Activated CD4-positive, alpha-beta T cell treated with anti-CD3 and anti-CD28 coated beads, Interleukin-2, amount 10 ng/mL, durations not matched to agents 24 days and 14 days (primary cell): ENCODE measurements at regions not wholly inside any gene's neighbourhood (a gene's known extent, or its start where the extent isn't known, plus 50 kb on each side); places are given as distances from the start of the nearest gene placed in this dataset.

Experiments
- DNase-seq: peaks from one replicate; pipeline ENCODE4 v3.0.0; 2022
- H3K27ac Mint-ChIP-seq: one replicate; pipeline ENCODE4 v1.8.0; 2022; ENCODE audit warnings: mild to moderate bottlenecking, mixed read lengths
- H3K27me3 Mint-ChIP-seq: one replicate; pipeline ENCODE4 v1.8.0; 2022; ENCODE audit warnings: mixed read lengths
- H3K36me3 Mint-ChIP-seq: one replicate; pipeline ENCODE4 v1.8.0; 2022; ENCODE audit warnings: low read depth, mild to moderate bottlenecking, mixed read lengths
- H3K4me1 Mint-ChIP-seq: one replicate; pipeline ENCODE4 v1.8.0; 2021; ENCODE audit warnings: mixed read lengths
- H3K4me3 Mint-ChIP-seq: one replicate; pipeline ENCODE4 v1.8.0; 2022; ENCODE audit warnings: mild to moderate bottlenecking, moderate library complexity, mixed read lengths
- H3K9me3 Mint-ChIP-seq: one replicate; pipeline ENCODE4 v1.8.0; 2021; ENCODE audit warnings: mixed read lengths
- intact Hi-C: fragments of 100-400 bp; cut with micrococcal nuclease; formaldehyde crosslinking; loops from one replicate; pipeline ENCODE4 v1.15.1; 2023

DNA sequence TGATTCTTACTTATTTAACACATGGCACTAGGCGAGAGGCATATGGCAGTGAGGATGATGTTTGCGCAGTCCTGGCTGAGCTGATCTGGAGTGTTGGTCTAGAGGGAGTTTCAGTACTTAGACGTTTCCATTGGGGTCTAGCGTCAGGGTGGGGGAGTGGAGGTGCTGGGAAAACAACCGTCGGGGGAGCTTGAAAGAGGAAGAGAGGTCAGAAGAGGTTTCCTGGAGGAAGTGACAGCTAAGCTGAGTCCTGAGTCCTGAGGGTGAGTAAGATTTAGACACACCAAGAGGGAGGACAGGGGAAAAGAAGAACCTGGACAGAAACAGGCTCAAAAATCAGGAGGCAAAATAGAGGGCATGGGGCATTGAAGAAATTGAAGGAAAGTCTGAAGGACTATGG is 81.4 kb downstream of the ALOX5AP start:
- peaks cover 27% of the 10 kb centered on the region for H3K27me3 Mint-ChIP-seq
- no peak overlapping the region for H3K4me3 Mint-ChIP-seq
- H3K9me3 Mint-ChIP-seq = no peaks in the 10 kb centered on the region
- H3K36me3 Mint-ChIP-seq = no peaks in the 10 kb centered on the region
- intact Hi-C loops = no loop called here
- peaks cover 7% of the 10 kb centered on the region for H3K4me1 Mint-ChIP-seq
- H3K27ac Mint-ChIP-seq = no peak overlapping the region
- no peak for DNase-seq

- H3K27ac Mint-ChIP-seq = no peak overlapping the region
- no peaks in the 10 kb centered on the region for H3K36me3 Mint-ChIP-seq
- H3K4me3 Mint-ChIP-seq = no peak overlapping the region
- H3K27me3 Mint-ChIP-seq = peaks cover 27% of the 10 kb centered on the region
- H3K9me3 Mint-ChIP-seq = no peaks in the 10 kb centered on the region
- H3K4me1 Mint-ChIP-seq = peaks cover 5% of the 10 kb centered on the region
- no peak for DNase-seq
- intact Hi-C loops = no loop called here
These were observed 83.1 kb downstream of the ALOX5AP start for GRCh38 chr13:30818323-30818960.

- H3K9me3 Mint-ChIP-seq = no peaks in the 10 kb centered on the region
- H3K4me1 Mint-ChIP-seq = peaks cover 5% of the 10 kb centered on the region
- intact Hi-C loops = no loop called here
- no peaks in the 10 kb centered on the region for H3K36me3 Mint-ChIP-seq
- no peak for DNase-seq
- H3K27me3 Mint-ChIP-seq = peaks cover 28% of the 10 kb centered on the region
- H3K4me3 Mint-ChIP-seq = no peak overlapping the region
- H3K27ac Mint-ChIP-seq = no peak overlapping the region
These were observed 84.0 kb downstream of the ALOX5AP start for GRCh38 chr13:30819136-30819888.

- Mint-ChIP-seq H3K4me3 (no peak overlapping the region), H3K4me1 (peaks cover 5% of the 10 kb centered on the region), H3K9me3 (no peaks in the 10 kb centered on the region), H3K36me3 (no peaks in the 10 kb centered on the region), H3K27ac (no peak overlapping the region), H3K27me3 (peaks cover 26% of the 10 kb centered on the region)
- no peak for DNase-seq
- intact Hi-C loops = no loop called here
These were observed 84.7 kb upstream of the MEDAG start for GRCh38 chr13:30821421-30821820.

GRCh38 chr13:30824651-30825050 is 81.4 kb upstream of the MEDAG start:
- DNase-seq = no peak

GRCh38 chr13:30826911-30827577 is 79.0 kb upstream of the MEDAG start:
- Mint-ChIP-seq H3K27me3 (peaks cover 8% of the 10 kb centered on the region), H3K36me3 (no peaks in the 10 kb centered on the region), H3K27ac (no peak overlapping the region), H3K4me3 (no peak overlapping the region), H3K9me3 (no peaks in the 10 kb centered on the region), H3K4me1 (peaks cover 9% of the 10 kb centered on the region)
- no peak for DNase-seq
- intact Hi-C loops = no loop called here

More at GRCh38 chr13:30824651-30825050, 81.4 kb upstream of the MEDAG start:
- Mint-ChIP-seq H3K9me3 (no peaks in the 10 kb centered on the region), H3K4me1 (peaks cover 2% of the 10 kb centered on the region), H3K4me3 (no peak overlapping the region), H3K36me3 (no peaks in the 10 kb centered on the region), H3K27ac (no peak overlapping the region), H3K27me3 (peaks cover 11% of the 10 kb centered on the region)
- intact Hi-C loops = no loop called here

GRCh38 chr13:30827578-30827925 is 78.5 kb upstream of the MEDAG start:
- Mint-ChIP-seq H3K9me3 (no peaks in the 10 kb centered on the region), H3K4me3 (no peak overlapping the region), H3K4me1 (peaks cover 9% of the 10 kb centered on the region), H3K27me3 (peaks cover 8% of the 10 kb centered on the region), H3K27ac (no peak overlapping the region), H3K36me3 (no peaks in the 10 kb centered on the region)
- intact Hi-C loops = no loop called here
- no peak for DNase-seq

- H3K4me1 Mint-ChIP-seq = peaks cover 13% of the 10 kb centered on the region
- H3K9me3 Mint-ChIP-seq = no peaks in the 10 kb centered on the region
- no peak overlapping the region for H3K4me3 Mint-ChIP-seq
- DNase-seq = no peak
- H3K36me3 Mint-ChIP-seq = no peaks in the 10 kb centered on the region
- H3K27ac Mint-ChIP-seq = no peak overlapping the region
- intact Hi-C loops = no loop called here
- H3K27me3 Mint-ChIP-seq = peaks cover 7% of the 10 kb centered on the region
These were observed 76.8 kb upstream of the MEDAG start for GRCh38 chr13:30829145-30829832.

- peaks cover 4% of the 10 kb centered on the region for H3K27me3 Mint-ChIP-seq
- intact Hi-C loops = no loop called here
- H3K4me3 Mint-ChIP-seq = no peak overlapping the region
- no peaks in the 10 kb centered on the region for H3K9me3 Mint-ChIP-seq
- no peak for DNase-seq
- peaks cover 13% of the 10 kb centered on the region for H3K4me1 Mint-ChIP-seq
- no peaks in the 10 kb centered on the region for H3K36me3 Mint-ChIP-seq
- H3K27ac Mint-ChIP-seq = no peak overlapping the region
These were observed 76.0 kb upstream of the MEDAG start for GRCh38 chr13:30829833-30830637.

- intact Hi-C loops = no loop called here
- Mint-ChIP-seq H3K9me3 (no peaks in the 10 kb centered on the region), H3K4me3 (no peak overlapping the region), H3K36me3 (no peaks in the 10 kb centered on the region), H3K27me3 (peaks cover 5% of the 10 kb centered on the region), H3K4me1 (peaks cover 13% of the 10 kb centered on the region), H3K27ac (no peak overlapping the region)
- no peak for DNase-seq
These were observed 75.5 kb upstream of the MEDAG start for GRCh38 chr13:30830638-30830965.

DNA sequence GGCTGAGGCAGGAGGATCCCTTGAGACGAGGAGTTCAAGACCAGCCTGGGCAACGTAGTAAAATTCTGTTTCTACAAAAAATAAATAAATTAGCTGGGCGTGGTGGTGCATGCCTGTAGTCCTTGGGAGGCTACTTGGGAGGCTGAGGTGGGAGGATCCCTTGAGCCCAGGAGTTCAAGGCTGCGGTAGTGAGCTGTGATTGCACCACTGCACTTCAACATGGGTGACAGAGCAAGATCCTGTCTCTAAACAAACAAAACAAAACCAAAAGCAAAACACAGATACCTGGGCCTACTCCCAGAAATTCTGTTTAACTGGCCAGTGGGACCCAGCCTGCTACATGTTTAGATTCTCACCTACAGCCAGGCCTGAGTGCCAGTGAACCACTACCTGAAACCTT is 74.6 kb upstream of the MEDAG start:
- Mint-ChIP-seq H3K27ac (no peak overlapping the region), H3K4me1 (peaks cover 13% of the 10 kb centered on the region), H3K36me3 (no peaks in the 10 kb centered on the region), H3K4me3 (no peak overlapping the region), H3K9me3 (no peaks in the 10 kb centered on the region), H3K27me3 (peaks cover 6% of the 10 kb centered on the region)
- no peak for DNase-seq
- intact Hi-C loops = no loop called here

- Mint-ChIP-seq H3K27me3 (peaks cover 11% of the 10 kb centered on the region), H3K9me3 (no peaks in the 10 kb centered on the region), H3K4me3 (no peak overlapping the region), H3K27ac (no peak overlapping the region), H3K4me1 (peaks cover 13% of the 10 kb centered on the region), H3K36me3 (no peaks in the 10 kb centered on the region)
- intact Hi-C loops = no loop called here
- DNase-seq = no peak
These were observed 73.7 kb upstream of the MEDAG start for GRCh38 chr13:30832377-30832776.

DNA sequence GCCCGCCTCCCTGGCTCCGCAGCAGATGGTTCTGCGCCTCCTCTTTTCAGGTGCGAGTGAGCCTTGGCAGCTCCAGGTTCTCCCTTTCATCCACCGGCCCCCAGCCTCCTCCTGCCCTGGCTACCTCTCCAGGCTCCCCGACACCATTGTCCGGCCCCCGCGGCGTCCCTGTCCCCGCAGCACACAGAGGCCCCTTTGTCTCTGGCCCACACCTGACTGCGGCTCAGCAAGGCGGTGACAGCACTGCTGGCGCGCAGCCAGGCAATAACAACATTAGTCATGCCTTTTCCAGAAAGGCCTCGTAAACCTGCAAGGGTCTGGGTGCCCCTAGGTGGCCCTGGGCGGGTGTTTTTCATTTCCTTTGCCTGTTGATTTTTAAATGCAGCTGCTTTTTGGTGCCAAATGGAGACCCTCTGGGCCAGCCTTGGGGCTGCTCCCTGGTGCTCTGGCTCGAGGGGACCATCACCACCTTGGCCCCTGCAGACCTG is 73.2 kb upstream of the MEDAG start:
- Mint-ChIP-seq H3K27me3 (peaks cover 11% of the 10 kb centered on the region), H3K4me3 (no peak overlapping the region), H3K4me1 (peaks cover 13% of the 10 kb centered on the region), H3K9me3 (no peaks in the 10 kb centered on the region), H3K27ac (no peak overlapping the region), H3K36me3 (no peaks in the 10 kb centered on the region)
- intact Hi-C loops = no loop called here
- DNase-seq = peak; percentile 63
